ENCODE measurements at regions not wholly inside any gene's neighbourhood (a gene's known extent, or its start where the extent isn't known, plus 50 kb on each side); places are given as distances from the start of the nearest gene placed in this dataset.

DNA sequence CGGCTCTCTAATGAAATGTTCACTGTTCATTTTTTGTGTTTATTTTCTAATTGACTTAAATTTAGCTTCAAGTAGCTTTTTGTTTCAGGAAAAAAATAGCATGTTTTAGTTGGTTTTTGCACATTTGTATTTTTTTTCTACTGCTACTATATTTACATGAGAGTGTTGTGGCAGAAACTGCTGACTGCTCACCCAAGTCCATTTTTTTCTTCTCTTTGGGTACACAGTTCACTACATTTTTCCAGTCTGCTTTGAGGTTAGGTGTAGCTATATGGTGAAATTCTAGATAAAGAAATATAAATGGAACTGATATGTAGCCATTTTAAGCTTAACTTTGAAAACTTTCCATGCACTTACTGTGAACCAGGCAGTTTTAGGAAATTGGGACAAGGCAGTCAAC, 216.7 kb upstream of the C11orf87 start:
- no peaks in the 10 kb centered on the region for H3K4me1 ChIP-seq
- ATAC-seq = no peak
- H3K4me3 ChIP-seq = no peak overlapping the region
- no peaks in the 10 kb centered on the region for H3K36me3 ChIP-seq
- WGBS, 2 donors (ENCODE audit: low coverage in 1 of 2) = 73 to 86% methylated on average over 1 of the region's 1 CpG
- no peak for TF ChIP-seq POLR2AphosphoS5 (IDR thresholded peaks at IDR 0.05)
- TF ChIP-seq EP300 (IDR thresholded peaks at IDR 0.05) = no peak
- TF ChIP-seq POLR2A (IDR thresholded peaks at IDR 0.05) = no peak
- TF ChIP-seq, protein P1, sequence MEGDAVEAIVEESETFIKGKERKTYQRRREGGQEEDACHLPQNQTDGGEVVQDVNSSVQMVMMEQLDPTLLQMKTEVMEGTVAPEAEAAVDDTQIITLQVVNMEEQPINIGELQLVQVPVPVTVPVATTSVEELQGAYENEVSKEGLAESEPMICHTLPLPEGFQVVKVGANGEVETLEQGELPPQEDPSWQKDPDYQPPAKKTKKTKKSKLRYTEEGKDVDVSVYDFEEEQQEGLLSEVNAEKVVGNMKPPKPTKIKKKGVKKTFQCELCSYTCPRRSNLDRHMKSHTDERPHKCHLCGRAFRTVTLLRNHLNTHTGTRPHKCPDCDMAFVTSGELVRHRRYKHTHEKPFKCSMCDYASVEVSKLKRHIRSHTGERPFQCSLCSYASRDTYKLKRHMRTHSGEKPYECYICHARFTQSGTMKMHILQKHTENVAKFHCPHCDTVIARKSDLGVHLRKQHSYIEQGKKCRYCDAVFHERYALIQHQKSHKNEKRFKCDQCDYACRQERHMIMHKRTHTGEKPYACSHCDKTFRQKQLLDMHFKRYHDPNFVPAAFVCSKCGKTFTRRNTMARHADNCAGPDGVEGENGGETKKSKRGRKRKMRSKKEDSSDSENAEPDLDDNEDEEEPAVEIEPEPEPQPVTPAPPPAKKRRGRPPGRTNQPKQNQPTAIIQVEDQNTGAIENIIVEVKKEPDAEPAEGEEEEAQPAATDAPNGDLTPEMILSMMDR (IDR thresholded peaks at IDR 0.05) = no peak
- H3K9me3 ChIP-seq = peaks cover 0 to 7% (median 0%) of the 10 kb centered on the region in 3 donors
- H3K27me3 ChIP-seq = no peaks in the 10 kb centered on the region
- H3K27ac ChIP-seq = no peak overlapping the region

GRCh38 chr11:109208121-109208520, 213.9 kb upstream of the C11orf87 start:
- Histone ChIP-seq H3K36me3 (no peaks in the 10 kb centered on the region), H3K4me1 (no peaks in the 10 kb centered on the region), H3K27me3 (no peaks in the 10 kb centered on the region), H3K4me3 (no peak overlapping the region), H3K9me3 (peaks cover 0 to 7% (median 0%) of the 10 kb centered on the region in 3 donors), H3K27ac (no peak overlapping the region)
- TF ChIP-seq POLR2A (IDR thresholded peaks at IDR 0.05) (no peak), POLR2AphosphoS5 (IDR thresholded peaks at IDR 0.05) (no peak), EP300 (IDR thresholded peaks at IDR 0.05) (no peak)
- TF ChIP-seq, protein P1 (IDR thresholded peaks at IDR 0.05) = no peak
- 37 to 70% methylated on average over 2 of the region's 2 CpGs for WGBS, 2 donors (ENCODE audit: low coverage in 1 of 2)
- ATAC-seq = no peak

GRCh38 chr11:109209572-109209971, 212.4 kb upstream of the C11orf87 start:
- 88 to 89% methylated on average over 2 of the region's 3 CpGs for WGBS, 2 donors (ENCODE audit: low coverage in 1 of 2)
- no peaks in the 10 kb centered on the region for H3K36me3 ChIP-seq
- TF ChIP-seq, protein P1 (IDR thresholded peaks at IDR 0.05) = no peak
- TF ChIP-seq POLR2A (IDR thresholded peaks at IDR 0.05) (no peak), EP300 (IDR thresholded peaks at IDR 0.05) (no peak), POLR2AphosphoS5 (IDR thresholded peaks at IDR 0.05) (no peak)
- peaks cover 0 to 7% (median 0%) of the 10 kb centered on the region in 3 donors for H3K9me3 ChIP-seq
- no peaks in the 10 kb centered on the region for H3K4me1 ChIP-seq
- H3K27me3 ChIP-seq = no peaks in the 10 kb centered on the region
- H3K4me3 ChIP-seq = no peak overlapping the region
- ATAC-seq = no peak
- no peak overlapping the region for H3K27ac ChIP-seq

DNA sequence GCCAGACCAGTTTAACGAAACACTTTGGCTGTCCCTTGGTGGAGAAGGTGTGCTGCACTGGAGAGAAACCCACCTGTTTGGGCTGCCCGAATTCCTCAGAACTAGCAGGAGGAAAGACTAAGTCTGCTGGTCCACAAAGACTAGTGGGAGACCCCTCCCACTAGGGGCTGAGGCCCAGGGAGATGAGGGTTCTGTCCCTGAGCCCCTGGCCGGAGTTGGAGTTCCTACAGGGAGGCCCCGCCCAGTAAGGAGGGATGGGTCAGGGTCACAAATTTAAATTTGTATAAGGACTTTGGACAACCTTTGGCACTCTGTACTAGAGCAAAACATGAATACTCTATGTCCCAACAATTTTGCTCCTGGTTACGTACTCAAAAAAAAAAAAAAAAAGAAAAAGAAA, 200.8 kb upstream of the C11orf87 start:
- TF ChIP-seq POLR2AphosphoS5 (IDR thresholded peaks at IDR 0.05) (no peak), POLR2A (IDR thresholded peaks at IDR 0.05) (no peak), EP300 (IDR thresholded peaks at IDR 0.05) (no peak)
- TF ChIP-seq, protein P1 (IDR thresholded peaks at IDR 0.05) = no peak
- WGBS, 2 donors (ENCODE audit: low coverage in 1 of 2) = 96% methylated on average over 4 of the region's 5 CpGs; no CpG with 5 or more reads in 1 of the 2 donors
- no peaks in the 10 kb centered on the region for H3K27me3 ChIP-seq
- peaks cover 0 to 15% (median 0%) of the 10 kb centered on the region in 3 donors for H3K9me3 ChIP-seq
- no peak for ATAC-seq
- no peaks in the 10 kb centered on the region for H3K36me3 ChIP-seq
- H3K4me1 ChIP-seq = no peaks in the 10 kb centered on the region
- no peak overlapping the region for H3K27ac ChIP-seq
- H3K4me3 ChIP-seq = no peak overlapping the region

GRCh38 chr11:109222761-109223160, 199.2 kb upstream of the C11orf87 start:
- ATAC-seq = no peak

More at GRCh38 chr11:109222761-109223160, 199.2 kb upstream of the C11orf87 start:
- Histone ChIP-seq H3K4me1 (no peaks in the 10 kb centered on the region), H3K27me3 (no peaks in the 10 kb centered on the region), H3K9me3 (peaks cover 0 to 14% (median 0%) of the 10 kb centered on the region in 3 donors), H3K4me3 (no peak overlapping the region), H3K27ac (no peak overlapping the region), H3K36me3 (no peaks in the 10 kb centered on the region)
- TF ChIP-seq EP300 (IDR thresholded peaks at IDR 0.05) (no peak), POLR2A (IDR thresholded peaks at IDR 0.05) (no peak), POLR2AphosphoS5 (IDR thresholded peaks at IDR 0.05) (no peak)
- TF ChIP-seq, protein P1 (IDR thresholded peaks at IDR 0.05) = no peak
- WGBS, 2 donors (ENCODE audit: low coverage in 1 of 2) = 57 to 100% methylated on average over 1 to 2 of the region's 2 CpGs

Data from gastroesophageal sphincter (tissue), 4 donors.